Spleen (tissue), 11 donors: ENCODE measurements at regions not wholly inside any gene's neighbourhood (a gene's known extent, or its start where the extent isn't known, plus 50 kb on each side); places are given as distances from the start of the nearest gene placed in this dataset.

Source experiments
- DNase-seq: peaks from one replicate; pipeline ENCODE4 v3.0.0-alpha.2; 2020
- H3K27ac ChIP-seq, 8 donors: fragments of 200-600 bp; sonication (generic) in 7 of 8; 1 replicate in 4 of 8; 2 replicates in 4 of 8; pipeline versions ENCODE4 v1.5.0 to v1.8.0; 2016 to 2021; ENCODE audit warnings: inconsistent platforms in 4 of 8, mild to moderate bottlenecking in 4 of 8, moderate library complexity in 1 of 8
- H3K27me3 ChIP-seq, 7 donors: fragments of 200-600 bp; sonication (generic) in 6 of 7; replicated peaks in 1 of 7; 1 replicate in 4 of 7; 2 replicates in 3 of 7; pipeline versions ENCODE4 v1.5.0 to v1.8.0; 2016 to 2021; ENCODE audit warnings: inconsistent platforms in 3 of 7, mild to moderate bottlenecking in 1 of 7
- H3K36me3 ChIP-seq, 6 donors: fragments of 200-600 bp; sonication (generic) in 5 of 6; 1 replicate in 4 of 6; 2 replicates in 2 of 6; pipeline versions ENCODE4 v1.5.0 to v1.8.0; 2016 to 2021; ENCODE audit warnings: inconsistent platforms in 2 of 6
- H3K4me1 ChIP-seq, 6 donors: fragments of 200-600 bp; sonication (generic) in 5 of 6; 1 replicate in 3 of 6; 2 replicates in 3 of 6; pipeline versions ENCODE4 v1.5.0 to v1.8.0; 2016 to 2021; ENCODE audit warnings: inconsistent platforms in 3 of 6
- H3K4me3 ChIP-seq, 8 donors: fragments of 200-600 bp; sonication (generic) in 7 of 8; 1 replicate in 4 of 8; 2 replicates in 4 of 8; pipeline versions ENCODE4 v1.5.0 to v1.8.0; 2016 to 2021; ENCODE audit warnings: inconsistent platforms in 4 of 8, mild to moderate bottlenecking in 4 of 8, moderate library complexity in 2 of 8
- H3K9me3 ChIP-seq, 8 donors: fragments of 200-600 bp; sonication (generic) in 7 of 8; 1 replicate in 4 of 8; 2 replicates in 4 of 8; pipeline versions ENCODE4 v1.5.0 to v1.8.0; 2016 to 2021; ENCODE audit warnings: inconsistent platforms in 4 of 8
- POLR2A ChIP-seq, 3 donors: fragments of 450-650 bp; IDR thresholded peaks; one replicate each; pipeline ENCODE4 v1.5.1; 2017; ENCODE audit warnings: antibody characterized with exemption in 3 of 3, mild to moderate bottlenecking in 1 of 3
- POLR2AphosphoS5 ChIP-seq, 3 donors: sonication (generic); formaldehyde crosslinking; IDR thresholded peaks; one replicate each; pipeline ENCODE4 v1.5.1; 2017; ENCODE audit warnings: antibody characterized with exemption in 3 of 3
- WGBS, 5 donors: extraction: QIAGEN DNeasy Blood & Tissue Kit in 3 of 5; methylation state at CpG; one replicate each; pipeline versions ENCODE4 v1.1.5 to v1.1.7; 2013 to 2018; 5-methylcytosine and 5-hydroxymethylcytosine counted together
- intact Hi-C: fragments of 100-400 bp; cut with DNase I; formaldehyde crosslinking; loops from one replicate; pipeline ENCODE4 v1.15.0; 2023; ENCODE audit warnings: low total_unique reads
- TF ChIP-seq, protein P1 (sequence below), 11 experiments: fragments of 200-600 bp in 7 of 11; fragments of 450-650 bp in 4 of 11; sonication (generic) in 4 of 11; IDR thresholded peaks in 8 of 11; conservative IDR thresholded peaks in 3 of 11; 1 replicate in 7 of 11; 2 replicates in 4 of 11; pipeline versions ENCODE4 v1.4.0 to v1.8.0; 2016 to 2021; ENCODE audit warnings: antibody characterized with exemption in 11 of 11, inconsistent platforms in 4 of 11, mild to moderate bottlenecking in 1 of 11
- donor health status: healthy with polysubstance abuse.
- donor health status: DM: no; HTN: no; CAD: no; lungs with moderate emphysema.
- donor health status: DM: no; HTN: no; CAD: no.
- donor health status: Bipolar disorder and iron deficiency.
- donor health status: healthy.
- donor health status: DM: no; HTN: no; CAD: no.
- donor health status: DM: yes; HTN: yes; CAD: no.

GRCh38 chr13:88895261-88895941, 1224.2 kb downstream of the SLITRK5 start:
- no peak overlapping the region for H3K27ac ChIP-seq
- peaks cover 0 to 10% (median 3%) of the 10 kb centered on the region in 8 donors for H3K9me3 ChIP-seq
- no peaks in the 10 kb centered on the region for H3K36me3 ChIP-seq
- no peak for DNase-seq
- H3K27me3 ChIP-seq: no peaks in the 10 kb centered on the region
- no peak overlapping the region for H3K4me3 ChIP-seq
- 48 to 91% (median 82%) methylated on average over 3 to 6 of the region's 6 CpGs for WGBS, 5 donors
- intact Hi-C loops: no loop called here
- no peaks in the 10 kb centered on the region for H3K4me1 ChIP-seq
- TF ChIP-seq POLR2A (IDR thresholded peaks at IDR 0.05): no peak
- TF ChIP-seq, protein P1, sequence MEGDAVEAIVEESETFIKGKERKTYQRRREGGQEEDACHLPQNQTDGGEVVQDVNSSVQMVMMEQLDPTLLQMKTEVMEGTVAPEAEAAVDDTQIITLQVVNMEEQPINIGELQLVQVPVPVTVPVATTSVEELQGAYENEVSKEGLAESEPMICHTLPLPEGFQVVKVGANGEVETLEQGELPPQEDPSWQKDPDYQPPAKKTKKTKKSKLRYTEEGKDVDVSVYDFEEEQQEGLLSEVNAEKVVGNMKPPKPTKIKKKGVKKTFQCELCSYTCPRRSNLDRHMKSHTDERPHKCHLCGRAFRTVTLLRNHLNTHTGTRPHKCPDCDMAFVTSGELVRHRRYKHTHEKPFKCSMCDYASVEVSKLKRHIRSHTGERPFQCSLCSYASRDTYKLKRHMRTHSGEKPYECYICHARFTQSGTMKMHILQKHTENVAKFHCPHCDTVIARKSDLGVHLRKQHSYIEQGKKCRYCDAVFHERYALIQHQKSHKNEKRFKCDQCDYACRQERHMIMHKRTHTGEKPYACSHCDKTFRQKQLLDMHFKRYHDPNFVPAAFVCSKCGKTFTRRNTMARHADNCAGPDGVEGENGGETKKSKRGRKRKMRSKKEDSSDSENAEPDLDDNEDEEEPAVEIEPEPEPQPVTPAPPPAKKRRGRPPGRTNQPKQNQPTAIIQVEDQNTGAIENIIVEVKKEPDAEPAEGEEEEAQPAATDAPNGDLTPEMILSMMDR (IDR thresholded peaks at IDR 0.05 in 8 of 11, conservative IDR thresholded peaks at IDR 0.05 in 3 of 11): no peak
- no peak for TF ChIP-seq POLR2AphosphoS5 (IDR thresholded peaks at IDR 0.05)

DNA sequence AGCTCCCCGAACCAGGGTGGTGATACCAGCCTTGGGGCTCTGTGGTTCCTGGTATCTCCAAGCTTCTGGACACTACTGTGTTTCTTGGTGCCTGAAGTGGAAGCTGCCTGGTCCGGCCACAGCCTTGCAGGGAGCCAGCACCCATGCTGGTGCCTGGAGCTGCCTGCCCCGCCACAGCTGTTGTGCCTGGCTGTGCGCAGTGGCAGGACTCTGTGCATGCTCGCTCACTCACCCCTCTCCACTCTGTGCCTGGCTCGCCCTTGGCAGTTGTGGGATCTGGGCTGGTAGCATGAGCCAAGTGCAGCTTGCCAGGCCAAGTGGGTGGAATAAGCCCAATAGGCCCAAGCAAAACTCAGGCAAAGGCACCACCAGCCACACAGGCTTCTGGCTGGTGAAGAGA, 1225.3 kb downstream of the SLITRK5 start:
- Histone ChIP-seq H3K4me1 (no peaks in the 10 kb centered on the region), H3K36me3 (no peaks in the 10 kb centered on the region), H3K27ac (no peak overlapping the region), H3K27me3 (no peaks in the 10 kb centered on the region), H3K9me3 (peaks cover 0 to 10% (median 3%) of the 10 kb centered on the region in 8 donors), H3K4me3 (no peak overlapping the region)
- TF ChIP-seq, protein P1 (IDR thresholded peaks at IDR 0.05 in 8 of 11, conservative IDR thresholded peaks at IDR 0.05 in 3 of 11): no peak
- TF ChIP-seq POLR2A (IDR thresholded peaks at IDR 0.05) (no peak), POLR2AphosphoS5 (IDR thresholded peaks at IDR 0.05) (no peak)
- intact Hi-C loops: no loop called here
- DNase-seq: peak; percentile 70
- WGBS, 5 donors: 85 to 97% (median 91%) methylated on average over 4 to 6 of the region's 6 CpGs

DNA sequence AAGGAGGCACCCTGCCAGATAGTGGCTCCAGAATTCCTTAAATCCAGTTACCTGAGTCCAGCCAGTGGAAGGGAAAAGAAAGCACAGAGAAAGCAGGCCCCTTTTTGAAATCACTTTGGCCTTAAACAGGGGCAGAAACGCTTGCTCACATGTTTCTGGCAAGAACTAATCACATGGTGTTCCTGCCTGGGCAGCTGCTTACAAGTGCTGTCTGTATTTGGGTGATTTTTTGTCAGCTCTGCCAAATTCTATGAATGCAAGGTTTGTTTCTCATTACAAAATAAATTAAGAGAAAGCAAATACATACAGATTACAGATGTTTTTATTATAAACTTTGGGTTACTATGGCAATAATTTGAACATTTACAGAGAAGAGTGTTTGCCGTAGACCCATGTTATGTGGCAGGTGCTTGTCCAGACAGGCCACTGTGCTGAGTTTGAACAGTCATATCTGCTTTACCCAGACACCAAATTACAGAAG, 1237.8 kb downstream of the SLITRK5 start:
- no peak overlapping the region for H3K27ac ChIP-seq
- intact Hi-C loops: no loop called here
- TF ChIP-seq POLR2AphosphoS5 (IDR thresholded peaks at IDR 0.05) (no peak), POLR2A (IDR thresholded peaks at IDR 0.05) (no peak)
- TF ChIP-seq, protein P1 (IDR thresholded peaks at IDR 0.05 in 8 of 11, conservative IDR thresholded peaks at IDR 0.05 in 3 of 11): no peak
- DNase-seq: no peak
- H3K36me3 ChIP-seq: no peaks in the 10 kb centered on the region
- no peaks in the 10 kb centered on the region for H3K4me1 ChIP-seq
- no peak overlapping the region for H3K4me3 ChIP-seq
- peaks cover 0 to 6% (median 0%) of the 10 kb centered on the region in 8 donors for H3K9me3 ChIP-seq
- no peaks in the 10 kb centered on the region for H3K27me3 ChIP-seq
- WGBS, 5 donors: 41 to 53% (median 46%) methylated on average over 2 of the region's 2 CpGs

DNA sequence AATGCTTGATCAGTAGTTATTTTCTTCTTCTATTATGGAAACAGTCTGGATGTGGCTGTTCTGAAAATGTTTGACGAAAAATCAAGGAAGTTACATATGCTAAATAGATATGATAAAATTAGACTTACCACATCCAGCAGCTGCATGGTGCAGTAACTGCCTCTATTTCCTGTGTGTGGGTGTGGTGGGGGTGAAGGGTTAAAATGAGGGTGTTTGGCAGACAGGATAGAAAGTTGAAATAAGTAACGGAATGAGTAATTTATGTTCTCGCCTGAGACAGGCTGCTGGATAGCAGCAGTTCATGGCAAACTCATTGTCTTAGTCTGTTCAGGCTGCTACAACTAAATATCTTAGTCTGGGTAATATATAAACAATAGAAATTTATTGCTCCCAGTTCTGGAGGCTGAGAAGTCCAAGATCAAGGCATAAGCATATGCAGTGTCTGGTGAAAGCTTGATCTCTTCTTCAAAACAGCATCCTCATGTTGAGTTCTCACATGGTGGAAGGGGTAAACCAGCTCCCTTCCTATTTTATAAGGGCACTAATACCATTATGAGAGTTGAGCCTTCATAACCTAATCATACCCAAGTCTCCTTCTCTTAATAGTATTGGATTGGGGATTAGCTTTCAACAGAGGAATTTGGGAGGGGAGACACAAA, 1248.9 kb downstream of the SLITRK5 start:
- H3K36me3 ChIP-seq: no peaks in the 10 kb centered on the region
- H3K9me3 ChIP-seq: peaks cover 0 to 15% (median 0%) of the 10 kb centered on the region in 8 donors
- intact Hi-C loops: no loop called here
- H3K4me1 ChIP-seq: no peaks in the 10 kb centered on the region
- H3K4me3 ChIP-seq: no peak overlapping the region
- 15 to 24% (median 16%) methylated on average over 3 of the region's 3 CpGs for WGBS, 5 donors
- H3K27me3 ChIP-seq: no peaks in the 10 kb centered on the region
- DNase-seq: no peak
- H3K27ac ChIP-seq: no peak overlapping the region
- TF ChIP-seq POLR2AphosphoS5 (IDR thresholded peaks at IDR 0.05): no peak
- TF ChIP-seq POLR2A (IDR thresholded peaks at IDR 0.05): no peak
- TF ChIP-seq, protein P1 (IDR thresholded peaks at IDR 0.05 in 8 of 11, conservative IDR thresholded peaks at IDR 0.05 in 3 of 11): no peak
